Liver (tissue), 8 donors: ENCODE measurements at regions not wholly inside any gene's neighbourhood (a gene's known extent, or its start where the extent isn't known, plus 50 kb on each side); places are given as distances from the start of the nearest gene placed in this dataset.

ENCODE experiments used
- DNase-seq: peaks from one replicate; pipeline ENCODE4 v3.0.0-alpha.2; 2017; ENCODE audit warnings: low spot score
- H3K27ac ChIP-seq, 2 donors: one replicate each; pipeline ENCODE4 v1.7.0; 2013; ENCODE audit warnings: inconsistent platforms in 2 of 2, low read length in 2 of 2, control low read depth in 1 of 2, low read depth in 1 of 2, mild to moderate bottlenecking in 1 of 2
- H3K27me3 ChIP-seq, 4 donors: one replicate each; pipeline versions ENCODE4 v1.6.1 to v1.7.0; 2013; ENCODE audit warnings: low read length in 3 of 4, inconsistent platforms in 1 of 4, mild to moderate bottlenecking in 1 of 4, moderate library complexity in 1 of 4; ENCODE audit not compliant: control insufficient read depth in 4 of 4, insufficient read depth in 4 of 4
- H3K36me3 ChIP-seq, 4 donors: one replicate each; pipeline versions ENCODE4 v1.6.1 to v1.7.0; 2013; ENCODE audit warnings: low read length in 3 of 4, mild to moderate bottlenecking in 3 of 4, low read depth in 1 of 4, moderate library complexity in 1 of 4; ENCODE audit not compliant: control insufficient read depth in 4 of 4, insufficient read depth in 3 of 4
- H3K4me1 ChIP-seq, 4 donors: one replicate each; pipeline versions ENCODE4 v1.6.1 to v1.7.0; 2013; ENCODE audit warnings: low read length in 3 of 4, mild to moderate bottlenecking in 3 of 4, moderate library complexity in 1 of 4; ENCODE audit not compliant: control insufficient read depth in 4 of 4, insufficient read depth in 4 of 4
- H3K4me3 ChIP-seq, 3 donors: one replicate each; pipeline versions ENCODE4 v1.6.1 to v1.7.0; 2013; ENCODE audit warnings: low read length in 3 of 3, control low read depth in 1 of 3, low read depth in 1 of 3, mild to moderate bottlenecking in 1 of 3
- H3K9ac ChIP-seq, 2 donors: one replicate each; pipeline ENCODE4 v1.7.0; 2013; ENCODE audit warnings: low read length in 2 of 2, mild to moderate bottlenecking in 2 of 2, moderate library complexity in 2 of 2, control low read depth in 1 of 2, low read depth in 1 of 2
- H3K9me3 ChIP-seq, 4 donors: one replicate each; pipeline versions ENCODE4 v1.6.1 to v1.7.0; 2013; ENCODE audit warnings: low read length in 3 of 4; ENCODE audit not compliant: control insufficient read depth in 4 of 4
- EGR1 ChIP-seq, 2 donors: IDR thresholded peaks; 2 replicates each; pipeline ENCODE4 v1.6.1; 2016 to 2018; ENCODE audit warnings: antibody characterized with exemption in 2 of 2, low read depth in 2 of 2
- FOXA1 ChIP-seq: IDR thresholded peaks from 2 replicates; pipeline ENCODE4 v1.6.1; 2016; ENCODE audit warnings: antibody characterized with exemption
- FOXA2 ChIP-seq: IDR thresholded peaks from 2 replicates; pipeline ENCODE4 v1.6.1; 2016; ENCODE audit warnings: antibody characterized with exemption
- HNF4A ChIP-seq, 2 donors: conservative IDR thresholded peaks; 2 replicates each; pipeline ENCODE4 v1.6.1; 2016; ENCODE audit warnings: antibody characterized with exemption in 2 of 2, mild to moderate bottlenecking in 2 of 2
- HNF4G ChIP-seq: IDR thresholded peaks from 2 replicates; pipeline ENCODE4 v1.6.1; 2016; ENCODE audit warnings: antibody characterized with exemption
- JUND ChIP-seq, 2 donors: IDR thresholded peaks; 2 replicates each; pipeline ENCODE4 v1.6.1; 2016; ENCODE audit warnings: antibody characterized with exemption in 2 of 2
- NR2F2 ChIP-seq: IDR thresholded peaks from 2 replicates; pipeline ENCODE4 v1.6.1; 2016; ENCODE audit warnings: antibody characterized with exemption
- RAD21 ChIP-seq, 2 donors: IDR thresholded peaks; 2 replicates each; pipeline ENCODE4 v1.6.1; 2016; ENCODE audit warnings: antibody characterized with exemption in 2 of 2, mild to moderate bottlenecking in 2 of 2
- RXRA ChIP-seq, 2 donors: IDR thresholded peaks; 2 replicates each; pipeline ENCODE4 v1.6.1; 2017 to 2018; ENCODE audit warnings: antibody characterized with exemption in 2 of 2, mild to moderate bottlenecking in 1 of 2
- SP1 ChIP-seq: IDR thresholded peaks from 2 replicates; pipeline ENCODE4 v1.6.1; 2018; ENCODE audit warnings: antibody characterized with exemption, mild to moderate bottlenecking
- TAF1 ChIP-seq: conservative IDR thresholded peaks from 2 replicates; pipeline ENCODE4 v1.6.1; 2016; ENCODE audit warnings: antibody characterized with exemption, mild to moderate bottlenecking
- YY1 ChIP-seq: IDR thresholded peaks from 2 replicates; pipeline ENCODE4 v1.6.1; 2016; ENCODE audit warnings: antibody characterized with exemption, mild to moderate bottlenecking
- WGBS: extraction: QIAGEN DNeasy Blood & Tissue Kit; methylation state at CpG from one replicate; pipeline ENCODE4 v1.1.7; 2013; 5-methylcytosine and 5-hydroxymethylcytosine counted together
- TF ChIP-seq, protein P1 (sequence below): IDR thresholded peaks from 2 replicates; pipeline ENCODE4 v1.6.1; 2016; ENCODE audit warnings: antibody characterized with exemption
- TF ChIP-seq, protein P2 (sequence below): IDR thresholded peaks from 2 replicates; pipeline ENCODE4 v1.6.1; 2016; ENCODE audit warnings: antibody characterized with exemption, mild to moderate bottlenecking
- TF ChIP-seq, protein P3 (sequence below): fragments of 150-350 bp; IDR thresholded peaks from 2 replicates; pipeline ENCODE4 v1.5.1; 2017; ENCODE audit warnings: improper control_type of control experiment, low read depth, low read length; ENCODE audit not compliant: missing input control
- TF ChIP-seq, protein P4 (sequence below): IDR thresholded peaks from 2 replicates; pipeline ENCODE4 v1.6.1; 2016; ENCODE audit warnings: antibody characterized with exemption
- donor health status: healthy.
- donor health status: healthy.
- donor health status: healthy.
- donor health status: healthy.
- donor health status: healthy.

DNA sequence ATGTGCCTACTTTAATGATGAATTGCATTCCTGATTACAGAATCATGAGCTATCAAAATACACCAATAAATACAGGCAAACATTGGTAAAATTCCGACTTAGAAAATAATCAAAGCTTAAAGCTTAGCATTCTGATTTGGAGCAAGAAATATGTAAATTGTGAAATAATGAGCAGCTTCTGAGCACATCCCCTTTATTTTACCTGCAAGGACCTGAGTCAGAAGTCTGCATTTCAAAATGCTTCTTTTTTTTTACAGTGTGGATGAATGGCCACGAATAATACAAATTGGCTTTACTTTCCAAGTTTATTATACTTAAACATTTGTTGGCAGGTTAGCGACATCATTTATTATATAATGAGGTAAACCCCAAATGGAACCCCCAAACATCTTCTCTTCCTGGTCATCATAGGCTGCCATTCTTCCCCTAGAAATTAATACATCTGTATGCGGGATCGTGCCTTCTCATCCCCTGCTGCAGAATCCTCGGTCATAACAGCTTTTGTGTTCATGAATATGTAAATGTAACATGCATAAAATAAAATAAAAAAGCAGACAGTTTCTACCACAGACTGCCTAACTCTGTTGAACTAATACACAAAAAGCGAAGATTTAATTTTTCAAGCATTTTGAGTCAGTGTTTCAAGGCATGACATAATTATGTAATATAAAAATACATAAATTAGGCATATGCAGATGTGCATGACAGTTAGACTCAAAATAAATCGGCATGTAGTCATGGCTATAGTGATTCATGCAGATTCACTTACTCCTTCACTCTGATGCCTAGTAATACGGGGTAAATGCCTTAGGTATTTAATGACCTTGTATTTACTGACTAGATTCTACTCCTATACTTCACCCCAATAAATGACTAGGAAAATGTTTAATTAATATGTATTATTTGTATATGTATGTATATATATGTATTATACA is 339.7 kb downstream of the USP25 start:
- no peaks in the 10 kb centered on the region for H3K36me3 ChIP-seq
- H3K4me1 ChIP-seq = no peaks in the 10 kb centered on the region
- no peak overlapping the region for H3K9ac ChIP-seq
- H3K27ac ChIP-seq = no peak overlapping the region
- H3K9me3 ChIP-seq = peaks cover 0 to 5% (median 0%) of the 10 kb centered on the region in 4 donors
- peaks cover 0 to 2% (median 0%) of the 10 kb centered on the region in 4 donors for H3K27me3 ChIP-seq
- no peak for DNase-seq
- TF ChIP-seq RAD21 (IDR thresholded peaks at IDR 0.05) = no peak
- no peak overlapping the region for H3K4me3 ChIP-seq
- 92% methylated on average over 9 of the region's 9 CpGs for WGBS

DNA sequence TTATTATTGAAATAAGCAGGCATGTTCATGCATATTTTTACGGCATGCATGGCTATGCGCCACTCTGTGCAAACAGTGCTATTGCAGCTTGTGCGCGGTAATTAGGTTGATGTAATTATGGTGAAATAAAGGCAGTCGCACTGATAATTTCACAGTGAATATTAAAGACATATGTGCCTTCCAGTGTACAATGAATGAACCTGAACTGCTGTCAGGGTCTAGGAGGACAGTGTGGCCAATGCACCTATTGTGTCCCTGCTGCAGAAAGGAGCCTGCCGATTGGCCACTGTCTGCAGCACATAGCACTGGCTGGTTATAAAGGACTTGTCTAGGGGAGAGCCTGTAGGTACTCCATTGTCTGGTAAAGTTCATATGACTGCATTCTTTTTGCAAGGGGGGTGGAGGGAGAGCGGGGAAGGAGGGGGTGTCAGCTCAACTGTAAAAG is 340.4 kb downstream of the USP25 start:
- no peak overlapping the region for H3K4me3 ChIP-seq
- no peaks in the 10 kb centered on the region for H3K4me1 ChIP-seq
- H3K27me3 ChIP-seq = peaks cover 0 to 2% (median 0%) of the 10 kb centered on the region in 4 donors
- no peak overlapping the region for H3K9ac ChIP-seq
- WGBS = 87% methylated on average over 7 of the region's 7 CpGs
- H3K36me3 ChIP-seq = no peaks in the 10 kb centered on the region
- H3K27ac ChIP-seq = no peak overlapping the region
- DNase-seq = no peak
- H3K9me3 ChIP-seq = peaks cover 0 to 5% (median 0%) of the 10 kb centered on the region in 4 donors
- TF ChIP-seq, protein P1, sequence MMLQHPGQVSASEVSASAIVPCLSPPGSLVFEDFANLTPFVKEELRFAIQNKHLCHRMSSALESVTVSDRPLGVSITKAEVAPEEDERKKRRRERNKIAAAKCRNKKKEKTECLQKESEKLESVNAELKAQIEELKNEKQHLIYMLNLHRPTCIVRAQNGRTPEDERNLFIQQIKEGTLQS = no peak
- TF ChIP-seq NR2F2 (no peak), EGR1 (IDR thresholded peaks at IDR 0.05; ENCODE audit: low read depth in 2 of 2) (no peak), TAF1 (no peak), FOXA1 (no peak), RAD21 (IDR thresholded peaks at IDR 0.05) (no peak), HNF4A (conservative IDR thresholded peaks at IDR 0.05) (no peak), JUND (IDR thresholded peaks at IDR 0.05) (no peak), RXRA (IDR thresholded peaks at IDR 0.05) (no peak), HNF4G (no peak), YY1 (no peak), SP1 (no peak), FOXA2 (no peak)
- TF ChIP-seq, protein P2, sequence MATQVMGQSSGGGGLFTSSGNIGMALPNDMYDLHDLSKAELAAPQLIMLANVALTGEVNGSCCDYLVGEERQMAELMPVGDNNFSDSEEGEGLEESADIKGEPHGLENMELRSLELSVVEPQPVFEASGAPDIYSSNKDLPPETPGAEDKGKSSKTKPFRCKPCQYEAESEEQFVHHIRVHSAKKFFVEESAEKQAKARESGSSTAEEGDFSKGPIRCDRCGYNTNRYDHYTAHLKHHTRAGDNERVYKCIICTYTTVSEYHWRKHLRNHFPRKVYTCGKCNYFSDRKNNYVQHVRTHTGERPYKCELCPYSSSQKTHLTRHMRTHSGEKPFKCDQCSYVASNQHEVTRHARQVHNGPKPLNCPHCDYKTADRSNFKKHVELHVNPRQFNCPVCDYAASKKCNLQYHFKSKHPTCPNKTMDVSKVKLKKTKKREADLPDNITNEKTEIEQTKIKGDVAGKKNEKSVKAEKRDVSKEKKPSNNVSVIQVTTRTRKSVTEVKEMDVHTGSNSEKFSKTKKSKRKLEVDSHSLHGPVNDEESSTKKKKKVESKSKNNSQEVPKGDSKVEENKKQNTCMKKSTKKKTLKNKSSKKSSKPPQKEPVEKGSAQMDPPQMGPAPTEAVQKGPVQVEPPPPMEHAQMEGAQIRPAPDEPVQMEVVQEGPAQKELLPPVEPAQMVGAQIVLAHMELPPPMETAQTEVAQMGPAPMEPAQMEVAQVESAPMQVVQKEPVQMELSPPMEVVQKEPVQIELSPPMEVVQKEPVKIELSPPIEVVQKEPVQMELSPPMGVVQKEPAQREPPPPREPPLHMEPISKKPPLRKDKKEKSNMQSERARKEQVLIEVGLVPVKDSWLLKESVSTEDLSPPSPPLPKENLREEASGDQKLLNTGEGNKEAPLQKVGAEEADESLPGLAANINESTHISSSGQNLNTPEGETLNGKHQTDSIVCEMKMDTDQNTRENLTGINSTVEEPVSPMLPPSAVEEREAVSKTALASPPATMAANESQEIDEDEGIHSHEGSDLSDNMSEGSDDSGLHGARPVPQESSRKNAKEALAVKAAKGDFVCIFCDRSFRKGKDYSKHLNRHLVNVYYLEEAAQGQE = no peak
- TF ChIP-seq, protein P3, sequence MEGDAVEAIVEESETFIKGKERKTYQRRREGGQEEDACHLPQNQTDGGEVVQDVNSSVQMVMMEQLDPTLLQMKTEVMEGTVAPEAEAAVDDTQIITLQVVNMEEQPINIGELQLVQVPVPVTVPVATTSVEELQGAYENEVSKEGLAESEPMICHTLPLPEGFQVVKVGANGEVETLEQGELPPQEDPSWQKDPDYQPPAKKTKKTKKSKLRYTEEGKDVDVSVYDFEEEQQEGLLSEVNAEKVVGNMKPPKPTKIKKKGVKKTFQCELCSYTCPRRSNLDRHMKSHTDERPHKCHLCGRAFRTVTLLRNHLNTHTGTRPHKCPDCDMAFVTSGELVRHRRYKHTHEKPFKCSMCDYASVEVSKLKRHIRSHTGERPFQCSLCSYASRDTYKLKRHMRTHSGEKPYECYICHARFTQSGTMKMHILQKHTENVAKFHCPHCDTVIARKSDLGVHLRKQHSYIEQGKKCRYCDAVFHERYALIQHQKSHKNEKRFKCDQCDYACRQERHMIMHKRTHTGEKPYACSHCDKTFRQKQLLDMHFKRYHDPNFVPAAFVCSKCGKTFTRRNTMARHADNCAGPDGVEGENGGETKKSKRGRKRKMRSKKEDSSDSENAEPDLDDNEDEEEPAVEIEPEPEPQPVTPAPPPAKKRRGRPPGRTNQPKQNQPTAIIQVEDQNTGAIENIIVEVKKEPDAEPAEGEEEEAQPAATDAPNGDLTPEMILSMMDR = no peak
- TF ChIP-seq, protein P4, sequence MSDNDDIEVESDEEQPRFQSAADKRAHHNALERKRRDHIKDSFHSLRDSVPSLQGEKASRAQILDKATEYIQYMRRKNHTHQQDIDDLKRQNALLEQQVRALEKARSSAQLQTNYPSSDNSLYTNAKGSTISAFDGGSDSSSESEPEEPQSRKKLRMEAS = no peak
